Amniotic stem cell (primary cell): ENCODE measurements at regions not wholly inside any gene's neighbourhood (a gene's known extent, or its start where the extent isn't known, plus 50 kb on each side); places are given as distances from the start of the nearest gene placed in this dataset.
"Not testable (repeated sequence)": the region's sequence is repeated elsewhere in the genome, so short reads cannot be mapped to it uniquely, and the experiment has no call there.

Source experiments
- DNase-seq: peaks from one replicate; lab custom pipeline; 2025; lab: John Stamatoyannopoulos, UW

DNA sequence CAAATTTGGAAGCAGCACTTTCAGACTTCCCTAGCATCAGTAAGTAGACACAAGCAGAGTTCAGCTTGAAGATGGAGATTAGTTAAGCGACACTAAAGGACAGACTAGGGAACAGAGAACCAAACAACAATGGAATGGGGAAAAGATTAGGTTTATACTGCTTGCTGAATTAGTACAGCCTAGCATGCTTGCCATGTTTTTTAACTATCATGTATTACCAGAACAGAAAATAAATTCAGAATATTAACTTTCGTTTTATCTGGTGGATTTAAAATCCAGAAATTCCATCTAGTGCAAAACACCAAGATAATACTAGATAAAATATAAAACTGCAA, 451.5 kb upstream of the SLC10A2 start:
- DNase-seq = no peak

DNA sequence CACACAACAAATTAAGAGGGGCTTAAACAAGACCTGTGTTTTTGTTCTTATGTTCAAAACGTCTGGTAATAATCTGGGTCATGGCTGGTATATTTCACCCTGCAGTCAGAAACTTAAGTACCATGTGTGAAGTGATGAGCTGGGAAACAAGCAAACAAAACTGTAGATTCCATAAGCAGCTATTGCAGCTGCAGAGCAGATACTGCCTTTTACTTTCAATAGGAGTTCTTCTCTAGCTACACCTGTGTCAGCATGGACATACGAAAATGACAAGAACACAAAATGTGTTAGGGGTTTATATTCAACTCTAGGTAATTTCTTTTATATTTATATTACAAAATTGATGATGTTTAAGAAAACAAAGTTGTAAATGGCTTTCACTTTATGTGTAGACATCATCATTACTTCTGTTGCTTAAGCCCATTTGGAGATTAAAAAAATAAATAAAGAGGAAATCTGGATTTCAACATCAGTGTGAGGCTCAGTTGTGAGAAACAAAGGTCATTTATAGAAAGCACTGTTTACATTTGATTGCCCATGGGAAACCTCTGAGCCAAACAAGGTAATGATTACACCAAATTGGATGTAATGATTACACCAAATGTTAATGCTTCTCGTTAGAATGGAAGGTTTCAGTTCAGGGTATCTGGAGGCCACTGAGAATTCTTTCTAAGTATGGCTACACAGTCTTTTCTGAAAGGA, 451.0 kb upstream of the SLC10A2 start:
- no peak for DNase-seq

DNA sequence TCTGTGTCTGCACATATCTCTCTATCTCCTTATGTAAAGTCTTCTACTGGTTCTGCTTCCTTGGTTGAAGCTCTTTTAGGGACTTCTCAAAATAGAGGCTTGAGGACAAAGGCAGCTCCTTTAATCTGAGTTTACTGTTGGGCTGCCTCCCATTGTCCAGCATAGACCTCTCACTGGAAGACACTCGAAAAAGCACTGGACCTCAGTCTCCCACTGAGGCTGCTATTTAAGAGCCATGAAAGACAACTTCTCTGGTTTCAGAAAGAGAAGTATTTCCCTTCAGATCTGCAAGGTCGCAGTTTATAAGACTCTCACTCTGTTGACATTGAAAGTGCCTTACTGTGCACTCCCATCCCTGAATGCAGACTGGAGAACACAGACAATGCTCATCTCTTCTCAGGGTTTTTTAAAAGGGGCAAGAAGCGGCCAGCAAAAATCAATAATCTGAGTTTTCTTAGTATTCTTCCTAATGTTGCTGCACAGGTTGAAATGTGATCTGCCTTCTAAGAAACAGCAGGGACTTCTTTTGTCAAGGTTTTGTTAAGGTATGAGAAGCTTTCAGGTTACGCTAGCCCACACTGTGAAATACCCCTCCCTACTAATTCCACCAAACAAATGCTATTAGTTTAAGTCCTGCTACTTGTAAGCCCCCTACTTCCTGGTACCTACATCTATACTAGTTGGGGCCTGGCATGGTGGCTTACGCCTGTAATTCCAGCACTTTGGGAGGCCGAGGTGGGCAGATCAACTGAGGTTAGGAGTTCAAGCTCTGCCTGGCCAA, 450.0 kb upstream of the SLC10A2 start:
- no peak for DNase-seq

GRCh38 chr13:103515410-103515809, 449.2 kb upstream of the SLC10A2 start:
- no peak for DNase-seq

DNA sequence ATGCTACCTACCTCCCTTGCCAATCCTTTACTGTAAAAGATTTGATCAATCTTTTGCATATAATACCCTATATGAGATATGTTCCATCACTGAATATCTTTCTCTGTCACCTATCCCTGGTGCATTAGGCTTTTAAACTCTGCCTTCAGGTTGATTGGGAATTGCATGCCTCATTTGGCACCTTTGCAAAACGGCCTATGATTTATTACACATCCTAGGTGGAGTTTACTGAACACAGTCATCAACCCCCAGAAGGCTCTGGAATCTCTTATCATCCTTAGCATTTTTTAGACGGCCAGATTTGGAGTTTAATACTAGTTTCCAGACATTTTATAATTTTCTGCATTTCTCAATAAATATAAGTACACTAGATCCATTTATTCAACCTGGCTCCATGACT, 448.4 kb upstream of the SLC10A2 start:
- DNase-seq = no peak

- no peak for DNase-seq
These were observed 448.0 kb upstream of the SLC10A2 start for GRCh38 chr13:103514188-103514587.

DNA sequence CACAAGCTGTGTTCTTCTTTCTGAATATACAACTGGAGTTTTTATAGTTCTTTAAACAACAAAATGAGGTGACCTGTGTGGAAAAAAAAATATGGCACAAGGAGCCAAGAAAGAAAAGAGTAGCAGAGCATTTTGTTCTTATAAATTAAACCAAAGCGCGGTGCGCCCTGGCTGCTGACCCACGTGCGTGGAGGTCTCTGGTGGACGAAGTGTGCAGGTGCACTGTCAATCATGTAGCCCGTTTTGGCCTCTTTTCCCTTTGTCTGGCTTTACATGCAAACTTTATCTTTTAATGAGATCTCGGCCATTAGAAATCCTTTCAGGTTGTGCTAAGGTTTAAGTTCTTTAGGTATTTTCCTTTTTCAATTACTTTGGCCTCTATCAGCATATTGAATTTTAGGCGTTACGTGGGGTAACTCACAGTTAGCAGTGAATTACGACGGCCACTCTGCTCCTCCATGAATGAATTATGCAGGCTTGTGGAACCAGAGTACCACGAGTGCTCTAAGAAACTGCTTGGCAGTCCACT, 443.9 kb upstream of the SLC10A2 start:
- DNase-seq = no peak

GRCh38 chr13:103497404-103497803, 431.2 kb upstream of the SLC10A2 start:
- DNase-seq = no peak

- DNase-seq = no peak
These were observed 421.6 kb upstream of the SLC10A2 start for GRCh38 chr13:103487841-103488240.

- no peak for DNase-seq
These were observed 406.9 kb upstream of the SLC10A2 start for GRCh38 chr13:103473081-103473480.

DNA sequence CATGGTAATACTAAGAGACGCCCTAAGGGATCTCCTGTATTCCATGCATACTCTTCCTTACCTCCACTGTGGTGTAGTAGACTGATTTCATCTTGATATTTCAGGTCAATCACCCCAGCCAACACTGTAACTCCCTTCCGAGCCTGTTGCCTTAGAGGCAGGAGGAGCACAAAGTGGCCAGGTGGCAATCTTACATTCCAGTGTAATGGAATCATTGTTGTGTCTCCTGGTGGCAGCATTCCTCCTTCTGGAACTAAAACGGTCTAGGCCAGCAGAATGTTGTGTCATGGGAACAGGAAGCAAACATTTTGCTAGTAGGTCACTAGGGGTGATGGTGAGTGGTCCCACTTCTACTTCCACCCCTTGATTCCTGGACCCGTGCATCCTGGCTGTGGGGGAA, 405.7 kb upstream of the SLC10A2 start:
- no peak for DNase-seq

GRCh38 chr13:103469771-103470170, 403.6 kb upstream of the SLC10A2 start:
- no peak for DNase-seq

DNA sequence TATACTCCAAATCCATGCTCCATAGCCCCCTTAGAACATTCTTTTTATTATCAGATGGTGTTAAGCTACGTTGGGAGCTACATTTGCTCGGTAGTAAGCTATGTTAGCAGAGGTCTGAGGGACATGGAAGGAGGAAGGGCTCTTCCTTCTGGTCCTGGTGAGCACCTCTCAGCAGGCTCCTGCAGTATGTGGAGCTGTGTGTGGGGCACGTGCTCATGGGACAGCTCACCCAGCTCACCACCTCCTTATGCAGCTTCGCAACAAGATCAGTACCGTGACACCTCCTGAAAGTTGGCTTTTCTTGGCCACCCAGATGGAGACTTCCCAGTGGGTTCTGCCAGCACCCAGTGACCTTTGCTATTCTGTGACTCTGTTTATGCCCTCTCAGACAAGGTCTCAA, 400.5 kb upstream of the SLC10A2 start:
- no peak for DNase-seq

GRCh38 chr13:103460246-103460645, 394.0 kb upstream of the SLC10A2 start:
- DNase-seq = not testable (repeated sequence)

DNA sequence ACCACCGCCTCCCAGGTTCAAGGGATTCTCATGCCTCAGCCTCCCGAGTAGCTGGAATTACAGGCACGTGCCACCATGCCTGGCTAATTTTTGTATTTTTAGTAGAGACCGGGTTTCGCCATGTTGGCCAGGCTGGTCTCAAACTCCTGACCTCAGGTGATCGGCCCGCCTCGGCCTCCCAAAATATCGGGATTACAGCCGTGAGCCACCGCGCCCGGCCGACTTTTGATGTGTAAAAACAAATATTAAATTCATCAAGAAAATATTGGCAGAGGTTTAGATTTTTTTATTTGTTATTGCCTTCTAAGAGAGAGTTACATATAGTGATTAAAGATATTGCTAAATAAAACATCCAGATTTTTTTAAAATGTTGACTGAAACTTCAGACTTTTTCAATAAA, 390.8 kb upstream of the SLC10A2 start:
- DNase-seq = not testable (repeated sequence)

- DNase-seq = no peak
These were observed 385.4 kb upstream of the SLC10A2 start for GRCh38 chr13:103451656-103452055.

- DNase-seq = no peak
These were observed 377.4 kb upstream of the SLC10A2 start for GRCh38 chr13:103443604-103444003.

- DNase-seq = no peak
These were observed 371.4 kb upstream of the SLC10A2 start for GRCh38 chr13:103437651-103438050.

GRCh38 chr13:103436057-103436654, 369.9 kb upstream of the SLC10A2 start:
- no peak for DNase-seq

DNA sequence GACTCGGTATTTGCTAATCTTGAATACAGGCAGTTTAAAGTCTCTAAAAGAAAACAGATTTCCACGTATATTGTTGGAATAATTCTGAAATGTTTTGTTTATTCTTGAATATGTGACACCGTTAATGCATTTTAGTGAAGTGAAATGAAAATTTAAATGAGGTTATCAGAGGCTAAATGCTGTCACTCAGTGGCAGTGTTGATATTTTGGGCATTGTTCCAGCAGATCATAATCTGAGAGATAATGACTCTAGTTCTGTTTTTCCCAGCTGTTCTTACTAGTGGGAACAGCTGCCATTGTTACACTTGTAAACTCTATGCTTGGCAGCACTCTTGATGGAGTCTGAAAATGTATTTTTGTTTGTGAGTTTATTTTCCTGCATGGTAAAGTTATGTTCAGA, 365.6 kb upstream of the SLC10A2 start:
- DNase-seq = no peak

GRCh38 chr13:103430368-103430767, 364.2 kb upstream of the SLC10A2 start:
- no peak for DNase-seq

GRCh38 chr13:103410002-103410401, 343.8 kb upstream of the SLC10A2 start:
- no peak for DNase-seq

DNA sequence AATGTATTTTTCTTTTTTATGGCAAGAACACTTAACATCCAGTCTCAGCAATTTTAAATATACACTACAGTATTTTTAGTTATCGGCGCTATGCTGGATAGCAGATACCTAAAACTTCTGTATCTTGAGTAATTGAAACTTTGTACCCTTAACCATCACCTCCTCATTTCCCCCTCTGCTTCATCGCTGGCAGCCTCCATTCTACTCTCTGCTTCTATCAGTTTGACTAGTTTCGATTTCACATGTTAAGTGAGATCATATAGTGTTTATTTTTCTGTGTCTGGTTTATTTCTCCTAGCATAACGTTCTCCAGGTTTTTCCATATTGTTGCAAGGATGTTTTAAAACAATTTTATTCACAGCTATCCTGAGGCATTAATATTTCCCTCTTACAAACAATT, 340.8 kb upstream of the SLC10A2 start:
- no peak for DNase-seq
